ENCODE measurements at regions not wholly inside any gene's neighbourhood (a gene's known extent, or its start where the extent isn't known, plus 50 kb on each side); places are given as distances from the start of the nearest gene placed in this dataset.

GRCh38 chr10:29753283-29753682, 118.5 kb upstream of the SVIL start:
- Histone ChIP-seq H3K18ac (ENCODE audit: insufficient read length, low read depth, low read length) (no peak overlapping the region), H3K4me1 (ENCODE audit: insufficient read depth, low read length) (no peaks in the 10 kb centered on the region), H2AK5ac (ENCODE audit: insufficient read length, low read length) (no peak overlapping the region), H3K4ac (ENCODE audit: low read depth, low read length) (no peak overlapping the region), H3K14ac (ENCODE audit: insufficient read depth, low read length) (no peak overlapping the region), H3K9ac (ENCODE audit: extremely low read depth, insufficient read length, low read length) (no peak overlapping the region), H4K91ac (ENCODE audit: insufficient read length, low read depth, low read length) (no peak overlapping the region), H4K20me1 (ENCODE audit: control insufficient read depth, insufficient read depth, insufficient read length) (no peaks in the 10 kb centered on the region), H2BK12ac (ENCODE audit: insufficient read length, low read depth, low read length) (no peak overlapping the region), H3K9me3 (ENCODE audit: control insufficient read depth, low read depth, low read length) (no peaks in the 10 kb centered on the region), H3T11ph (ENCODE audit: low read length) (no peak overlapping the region), H2BK15ac (ENCODE audit: low read depth, low read length) (no peak overlapping the region), H4K8ac (replicated peaks; ENCODE audit: insufficient read length, low read depth, low read length) (no peak overlapping the region), H2BK120ac (ENCODE audit: low read depth, low read length, poor library complexity, severe bottlenecking) (no peak overlapping the region), H3K23ac (ENCODE audit: insufficient read length, low read depth, low read length) (no peak overlapping the region), H2BK5ac (ENCODE audit: insufficient read length, low read length) (no peak overlapping the region), H3K79me2 (ENCODE audit: insufficient read depth, low read length) (no peaks in the 10 kb centered on the region), H2AFZ (ENCODE audit: low read length) (no peak overlapping the region), H3K27ac (ENCODE audit: insufficient read length, low read depth, low read length) (no peak overlapping the region), H3K79me1 (ENCODE audit: insufficient read depth, low read depth, low read length, poor library complexity, severe bottlenecking) (no peaks in the 10 kb centered on the region), H3K23me2 (ENCODE audit: insufficient read length, low read depth, low read length, poor library complexity, severe bottlenecking) (no peaks in the 10 kb centered on the region), H2BK20ac (ENCODE audit: low read depth, low read length, poor library complexity, severe bottlenecking) (no peak overlapping the region), H3K27me3 (ENCODE audit: insufficient read depth, low read length) (no peaks in the 10 kb centered on the region), H3K4me2 (ENCODE audit: insufficient read depth, insufficient read length, low read length) (no peak overlapping the region), H3K56ac (ENCODE audit: insufficient read length, low read depth, low read length) (no peak overlapping the region), H4K5ac (ENCODE audit: insufficient read length, low read depth, low read length) (no peak overlapping the region)
- WGBS (ENCODE audit: extremely low coverage, insufficient read length, low lambda C conversion rate) = no CpG with 5 or more reads among the region's 7 CpGs
- H3K27ac Mint-ChIP-seq = no peak overlapping the region
- TF ChIP-seq CTCF (conservative IDR thresholded peaks at IDR 0.05) = no peak
- no peaks in the 10 kb centered on the region for H3K9me3 Mint-ChIP-seq
- H3K36me3 Mint-ChIP-seq (ENCODE audit: insufficient read depth in 1 of 3, low read depth in 3 of 3) = no peaks in the 10 kb centered on the region
- DNase-seq = no peak
- H3K4me1 Mint-ChIP-seq = no peaks in the 10 kb centered on the region
- no peak overlapping the region for H3K4me3 Mint-ChIP-seq
- H3K27me3 Mint-ChIP-seq (ENCODE audit: low read depth) = peaks cover 3% of the 10 kb centered on the region
